Upper lobe of left lung (tissue), 4 donors: ENCODE measurements at regions not wholly inside any gene's neighbourhood (a gene's known extent, or its start where the extent isn't known, plus 50 kb on each side); places are given as distances from the start of the nearest gene placed in this dataset.

Experiments
- CTCF ChIP-seq, 6 experiments: fragments of 450-650 bp in 4 of 6; fragments of 200-600 bp in 2 of 6; sonication (generic) in 2 of 6; IDR thresholded peaks; one replicate each; pipeline ENCODE4 v1.5.1; 2016 to 2019; ENCODE audit warnings: antibody characterized with exemption in 6 of 6
- EP300 ChIP-seq, 4 donors: sonication (generic); formaldehyde crosslinking; IDR thresholded peaks; one replicate each; pipeline ENCODE4 v1.5.1; 2017; ENCODE audit warnings: antibody characterized with exemption in 4 of 4, control low read depth in 2 of 4
- POLR2A ChIP-seq, 4 donors: fragments of 450-650 bp; IDR thresholded peaks; one replicate each; pipeline ENCODE4 v1.5.1; 2016 to 2017; ENCODE audit warnings: antibody characterized with exemption in 4 of 4, mild to moderate bottlenecking in 2 of 4
- POLR2AphosphoS5 ChIP-seq, 2 donors: sonication (generic); formaldehyde crosslinking; IDR thresholded peaks; one replicate each; pipeline ENCODE4 v1.5.1; 2017; ENCODE audit warnings: antibody characterized with exemption in 2 of 2

GRCh38 chr7:25615593-25615992 lies 387.3 kb upstream of the NPVF start:
- no peak for TF ChIP-seq POLR2A (IDR thresholded peaks at IDR 0.05)
- TF ChIP-seq CTCF (IDR thresholded peaks at IDR 0.05) = no peak
- TF ChIP-seq POLR2AphosphoS5 (IDR thresholded peaks at IDR 0.05) = no peak
- TF ChIP-seq EP300 (IDR thresholded peaks at IDR 0.05) = no peak
